K562 (cell line): ENCODE measurements at regions not wholly inside any gene's neighbourhood (a gene's known extent, or its start where the extent isn't known, plus 50 kb on each side); places are given as distances from the start of the nearest gene placed in this dataset.

Experiments
- BRCA1 ChIP-seq, 2 experiments: fragments of 450-650 bp in 1 of 2; sonication (generic) in 1 of 2; formaldehyde crosslinking in 1 of 2; IDR thresholded peaks; 2 replicates each; pipeline versions ENCODE4 v1.5.0 to v1.6.1; 2017 to 2020; ENCODE audit warnings: mild to moderate bottlenecking in 1 of 2, missing genetic modification reagents in 1 of 2
- BRD4 ChIP-seq: fragments of 200-600 bp; sonication (generic); IDR thresholded peaks from 2 replicates; pipeline ENCODE4 v1.6.1; 2017; ENCODE audit warnings: inconsistent platforms
- CBFB ChIP-seq: sonication (generic); formaldehyde crosslinking; IDR thresholded peaks from 2 replicates; pipeline ENCODE4 v1.4.0; 2020; ENCODE audit warnings: mild to moderate bottlenecking, missing genetic modification reagents
- JUN ChIP-seq, 2 experiments: sonication (generic) in 1 of 2; formaldehyde crosslinking in 1 of 2; IDR thresholded peaks; 2 replicates each; pipeline versions ENCODE4 v1.6.1 to v1.8.0; 2012 to 2022; ENCODE audit warnings: borderline replicate concordance in 2 of 2, mild to moderate bottlenecking in 2 of 2, improper control_type of control experiment in 1 of 2, low read depth in 1 of 2, low read length in 1 of 2, missing genetic modification reagents in 1 of 2
- RBBP5 ChIP-seq: fragments of 200-600 bp; sonication (generic); IDR thresholded peaks from 2 replicates; pipeline ENCODE4 v1.6.1; 2012; ENCODE audit warnings: borderline replicate concordance, mild to moderate bottlenecking, low read length, control low read depth, inconsistent platforms; ENCODE audit not compliant: insufficient read depth, poor library complexity, severe bottlenecking
- SIN3A ChIP-seq, 2 experiments: fragments of 150-350 bp in 1 of 2; IDR thresholded peaks; 2 replicates each; pipeline ENCODE4 v1.6.1; 2011 to 2016; ENCODE audit warnings: borderline replicate concordance in 2 of 2, low read depth in 2 of 2, low read length in 2 of 2, mild to moderate bottlenecking in 2 of 2, moderate library complexity in 2 of 2; ENCODE audit not compliant: control insufficient read depth in 1 of 2
- SMC3 ChIP-seq: conservative IDR thresholded peaks from 2 replicates; pipeline ENCODE4 v1.6.1; 2011; ENCODE audit warnings: low read depth, low read length, improper control_type of control experiment; ENCODE audit not compliant: insufficient read depth
- TEAD4 ChIP-seq, 2 experiments: sonication (generic) in 1 of 2; formaldehyde crosslinking in 1 of 2; IDR thresholded peaks; 2 replicates each; pipeline versions ENCODE4 v1.6.1 to v1.8.0; 2012 to 2022; ENCODE audit warnings: borderline replicate concordance in 1 of 2, inconsistent platforms in 1 of 2, low read length in 1 of 2, mild to moderate bottlenecking in 1 of 2, missing genetic modification reagents in 1 of 2
- ZBTB17 ChIP-seq: fragments of 450-650 bp; formaldehyde crosslinking; IDR thresholded peaks from 2 replicates; pipeline ENCODE4 v1.4.0; 2020; ENCODE audit warnings: mild to moderate bottlenecking

- TF ChIP-seq CBFB (no peak), TEAD4 (IDR thresholded peaks at IDR 0.05; ENCODE audit: low read length) (no peak), TEAD4 (CRISPR knock-in tag; IDR thresholded peaks at IDR 0.05; ENCODE audit: borderline replicate concordance) (no peak), BRD4 (no peak), RBBP5 (no peak), SIN3A (IDR thresholded peaks at IDR 0.05; ENCODE audit: borderline replicate concordance in 2 of 2, control insufficient read depth in 1 of 2, low read depth in 2 of 2, low read length in 2 of 2) (no peak), BRCA1 (IDR thresholded peaks at IDR 0.05) (no peak), BRCA1 (CRISPR knock-in tag; IDR thresholded peaks at IDR 0.05) (no peak), SMC3 (no peak), JUN (IDR thresholded peaks at IDR 0.05; ENCODE audit: borderline replicate concordance, low read depth, low read length) (no peak), JUN (CRISPR knock-in tag; IDR thresholded peaks at IDR 0.05; ENCODE audit: borderline replicate concordance) (no peak), ZBTB17 (CRISPR knock-in tag) (no peak)
These were observed 732.3 kb downstream of the BRD1 start for GRCh38 chr22:49095366-49095765.
